GM13977 (cell line): ENCODE measurements at regions not wholly inside any gene's neighbourhood (a gene's known extent, or its start where the extent isn't known, plus 50 kb on each side); places are given as distances from the start of the nearest gene placed in this dataset.
"Not testable (repeated sequence)": the region's sequence is repeated elsewhere in the genome, so short reads cannot be mapped to it uniquely, and the experiment has no call there.

ENCODE experiments used
- DNase-seq: peaks from one replicate; pipeline ENCODE4 v3.0.0; 2012; ENCODE audit warnings: low spot score
- CTCF ChIP-seq: IDR thresholded peaks from 2 replicates; pipeline ENCODE4 v1.5.1; 2012; ENCODE audit warnings: mild to moderate bottlenecking, control low read depth; ENCODE audit not compliant: insufficient read depth; ENCODE audit errors: extremely low read depth, missing control alignments
- in situ Hi-C: fragments of 300-500 bp; cut with MboI; formaldehyde crosslinking; loops from one replicate; pipeline ENCODE4 v1.12.0; 2022; ENCODE audit warnings: low sequenced_read_pairs, low pct_unique_long_range_greater_than_20kb, mixed read lengths, inconsistent platforms; ENCODE audit not compliant: unreplicated experiment

GRCh38 chr13:107788464-107789165 is 426.7 kb downstream of the LIG4 start:
- DNase-seq: no peak
- no peak for TF ChIP-seq CTCF
- in situ Hi-C loops: no loop called here

GRCh38 chr13:107782646-107783045 is 432.7 kb downstream of the LIG4 start:
- in situ Hi-C loops, DNase-seq: not testable (repeated sequence)

- in situ Hi-C loops: no loop called here
- DNase-seq: no peak
- no peak for TF ChIP-seq CTCF
Observed at GRCh38 chr13:107778094-107778493, 437.2 kb downstream of the LIG4 start.

- no peak for DNase-seq
- no peak for TF ChIP-seq CTCF
- in situ Hi-C loops: no loop called here
Observed at GRCh38 chr13:107770541-107770940, 444.8 kb downstream of the LIG4 start.

- in situ Hi-C loops: no loop called here
Observed at GRCh38 chr13:107767119-107767518, 448.2 kb downstream of the LIG4 start.

GRCh38 chr13:107765724-107766401 is 449.5 kb downstream of the LIG4 start:
- in situ Hi-C loops: no loop called here
- no peak for TF ChIP-seq CTCF
- DNase-seq: no peak

More at GRCh38 chr13:107767119-107767518, 448.2 kb downstream of the LIG4 start:
- DNase-seq: no peak
- TF ChIP-seq CTCF: no peak

GRCh38 chr13:107764046-107764445 is 451.3 kb downstream of the LIG4 start:
- no peak for TF ChIP-seq CTCF
- no peak for DNase-seq
- in situ Hi-C loops: no loop called here
